ENCODE measurements at regions not wholly inside any gene's neighbourhood (a gene's known extent, or its start where the extent isn't known, plus 50 kb on each side); places are given as distances from the start of the nearest gene placed in this dataset.

DNA sequence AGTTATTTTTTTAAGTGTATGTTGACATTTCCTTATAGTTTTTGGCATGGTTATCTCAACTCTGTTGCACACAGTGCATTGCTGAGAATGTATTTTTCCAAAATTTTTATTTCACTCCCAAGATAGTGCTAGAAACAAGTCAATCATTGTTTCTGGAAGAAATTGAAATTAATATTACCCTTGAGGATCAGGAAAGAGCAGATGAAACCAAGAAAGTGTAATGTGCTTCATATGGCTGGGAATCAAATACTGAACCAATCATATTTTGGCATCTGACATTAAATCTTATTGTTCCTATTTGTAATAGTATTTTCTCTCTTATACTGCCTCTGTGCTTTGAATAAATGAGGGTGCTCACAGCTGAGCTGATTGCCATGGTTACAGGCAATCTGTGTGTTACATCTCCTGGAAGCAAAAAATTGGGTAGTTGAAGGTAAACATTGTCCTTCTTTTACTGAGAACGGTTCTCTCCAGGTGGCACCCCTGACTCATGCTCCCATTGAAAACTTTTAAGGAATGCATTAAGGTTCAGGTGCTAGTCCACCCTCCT, 358.2 kb upstream of the NR3C2 start:
- TF ChIP-seq, protein P1, sequence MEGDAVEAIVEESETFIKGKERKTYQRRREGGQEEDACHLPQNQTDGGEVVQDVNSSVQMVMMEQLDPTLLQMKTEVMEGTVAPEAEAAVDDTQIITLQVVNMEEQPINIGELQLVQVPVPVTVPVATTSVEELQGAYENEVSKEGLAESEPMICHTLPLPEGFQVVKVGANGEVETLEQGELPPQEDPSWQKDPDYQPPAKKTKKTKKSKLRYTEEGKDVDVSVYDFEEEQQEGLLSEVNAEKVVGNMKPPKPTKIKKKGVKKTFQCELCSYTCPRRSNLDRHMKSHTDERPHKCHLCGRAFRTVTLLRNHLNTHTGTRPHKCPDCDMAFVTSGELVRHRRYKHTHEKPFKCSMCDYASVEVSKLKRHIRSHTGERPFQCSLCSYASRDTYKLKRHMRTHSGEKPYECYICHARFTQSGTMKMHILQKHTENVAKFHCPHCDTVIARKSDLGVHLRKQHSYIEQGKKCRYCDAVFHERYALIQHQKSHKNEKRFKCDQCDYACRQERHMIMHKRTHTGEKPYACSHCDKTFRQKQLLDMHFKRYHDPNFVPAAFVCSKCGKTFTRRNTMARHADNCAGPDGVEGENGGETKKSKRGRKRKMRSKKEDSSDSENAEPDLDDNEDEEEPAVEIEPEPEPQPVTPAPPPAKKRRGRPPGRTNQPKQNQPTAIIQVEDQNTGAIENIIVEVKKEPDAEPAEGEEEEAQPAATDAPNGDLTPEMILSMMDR (IDR thresholded peaks at IDR 0.05; ENCODE audit: low read depth, low read length, poor library complexity, severe bottlenecking), result no peak
- no peak for TF ChIP-seq EZH2phosphoT487 (IDR thresholded peaks at IDR 0.05; ENCODE audit: borderline replicate concordance, low read length)
